ENCODE measurements at regions not wholly inside any gene's neighbourhood (a gene's known extent, or its start where the extent isn't known, plus 50 kb on each side); places are given as distances from the start of the nearest gene placed in this dataset.

- DNase-seq (ENCODE audit: low read depth in 2 of 2), result no peak
These were observed 97.1 kb upstream of the GRIK2 start for GRCh38 chr6:101296169-101296960.

GRCh38 chr6:101302593-101302992 lies 90.9 kb upstream of the GRIK2 start:
- DNase-seq (ENCODE audit: low read depth in 2 of 2), result no peak

- no peak for DNase-seq (ENCODE audit: low read depth in 2 of 2)
These were observed 90.0 kb upstream of the GRIK2 start for GRCh38 chr6:101303495-101303894.

- DNase-seq (ENCODE audit: low read depth in 2 of 2), result no peak
These were observed 80.9 kb upstream of the GRIK2 start for GRCh38 chr6:101312652-101313051.

- no peak for DNase-seq (ENCODE audit: low read depth in 2 of 2)
These were observed 70.6 kb upstream of the GRIK2 start for GRCh38 chr6:101322921-101323320.

- DNase-seq (ENCODE audit: low read depth in 2 of 2), result no peak
These were observed 67.1 kb upstream of the GRIK2 start for GRCh38 chr6:101326411-101326810.

GRCh38 chr6:101341926-101342325 lies 51.6 kb upstream of the GRIK2 start:
- DNase-seq (ENCODE audit: low read depth in 2 of 2), result no peak
